HEK293T (cell line): ENCODE measurements at regions not wholly inside any gene's neighbourhood (a gene's known extent, or its start where the extent isn't known, plus 50 kb on each side); places are given as distances from the start of the nearest gene placed in this dataset.

Source experiments
- CTCF ChIA-PET: fragments of 350-600 bp; formaldehyde crosslinking; extraction: SDS; loops from one replicate; lab custom pipeline; 2021; ENCODE audit warnings: antibody characterized with exemption, inconsistent platforms; lab: Yijun Ruan, JAX
- POLR2A ChIA-PET: fragments of 350-600 bp; formaldehyde crosslinking; extraction: SDS; loops from one replicate; lab custom pipeline; 2020; ENCODE audit warnings: antibody characterized with exemption, inconsistent platforms; lab: Yijun Ruan, JAX
- DNase-seq: peaks from one replicate; pipeline ENCODE4 v3.0.0; 2012; ENCODE audit warnings: mixed read lengths; ENCODE audit errors: extremely low spot score
- ARNT ChIP-seq: fragments of 450-650 bp; IDR thresholded peaks from 2 replicates; pipeline ENCODE4 v1.6.1; 2017; ENCODE audit warnings: mild to moderate bottlenecking
- BHLHE40 ChIP-seq: fragments of 450-650 bp; IDR thresholded peaks from 2 replicates; pipeline ENCODE4 v1.6.1; 2016; ENCODE audit warnings: mild to moderate bottlenecking, moderate library complexity, borderline replicate concordance
- CTBP1 ChIP-seq: fragments of 450-650 bp; IDR thresholded peaks from 2 replicates; pipeline ENCODE4 v1.6.1; 2016; ENCODE audit warnings: borderline replicate concordance
- ELF4 ChIP-seq: fragments of 450-650 bp; IDR thresholded peaks from 2 replicates; pipeline ENCODE4 v1.6.1; 2017; ENCODE audit warnings: antibody characterized with exemption
- FOXA1 ChIP-seq: fragments of 450-650 bp; IDR thresholded peaks from 2 replicates; pipeline ENCODE4 v1.6.1; 2016; ENCODE audit warnings: mild to moderate bottlenecking
- FOXK2 ChIP-seq: fragments of 450-650 bp; IDR thresholded peaks from 2 replicates; pipeline ENCODE4 v1.6.1; 2016; ENCODE audit warnings: mild to moderate bottlenecking
- FOXM1 ChIP-seq: fragments of 450-650 bp; IDR thresholded peaks from 2 replicates; pipeline ENCODE4 v1.6.1; 2017; ENCODE audit warnings: mild to moderate bottlenecking, borderline replicate concordance
- HDGF ChIP-seq: fragments of 450-650 bp; IDR thresholded peaks from 2 replicates; pipeline ENCODE4 v1.6.1; 2017; ENCODE audit warnings: antibody characterized with exemption, borderline replicate concordance
- L3MBTL2 ChIP-seq: fragments of 450-650 bp; conservative IDR thresholded peaks from 2 replicates; pipeline ENCODE4 v1.6.1; 2016; ENCODE audit warnings: mild to moderate bottlenecking
- LEF1 ChIP-seq: fragments of 450-650 bp; IDR thresholded peaks from 2 replicates; pipeline ENCODE4 v1.6.1; 2017; ENCODE audit warnings: mild to moderate bottlenecking, borderline replicate concordance
- NFRKB ChIP-seq: fragments of 450-650 bp; IDR thresholded peaks from 2 replicates; pipeline ENCODE4 v1.6.1; 2016; ENCODE audit warnings: mild to moderate bottlenecking, moderate library complexity
- PKNOX1 ChIP-seq: fragments of 450-650 bp; IDR thresholded peaks from 2 replicates; pipeline ENCODE4 v1.6.1; 2016
- SP1 ChIP-seq: fragments of 450-650 bp; IDR thresholded peaks from 2 replicates; pipeline ENCODE4 v1.6.1; 2017
- SUZ12 ChIP-seq: fragments of 450-650 bp; IDR thresholded peaks from 2 replicates; pipeline ENCODE4 v1.6.1; 2016; ENCODE audit warnings: mild to moderate bottlenecking
- TARDBP ChIP-seq: fragments of 450-650 bp; IDR thresholded peaks from 2 replicates; pipeline ENCODE4 v1.6.1; 2016
- ZNF384 ChIP-seq: fragments of 450-650 bp; IDR thresholded peaks from 2 replicates; pipeline ENCODE4 v1.6.1; 2016

GRCh38 chr17:68775969-68776368 lies 174.8 kb upstream of the FAM20A start:
- TF ChIP-seq PKNOX1, result no peak
- no peak for TF ChIP-seq ARNT
- TF ChIP-seq CTBP1, result no peak
- no peak for TF ChIP-seq ELF4
- no peak for TF ChIP-seq L3MBTL2
- no peak for TF ChIP-seq HDGF
- no peak for TF ChIP-seq FOXM1
- TF ChIP-seq TARDBP, result no peak
- no peak for TF ChIP-seq FOXK2
- TF ChIP-seq LEF1, result no peak
- ChIA-PET POLR2A (no interaction called here), CTCF (interaction anchor here (0.7 to 1.6 kb wide), 4 partner anchors 32 to 463 kb away, joined by 3 to 6 read pairs (median 4); no protein-coding TSS in a partner anchor)
- DNase-seq, result no peak

- CTCF ChIA-PET, result interaction anchor here (0.7 to 1.6 kb wide), 3 partner anchors 33 to 464 kb away, joined by 3 to 6 read pairs (median 5); no protein-coding TSS in a partner anchor
- DNase-seq, result no peak
- TF ChIP-seq FOXA1, result no peak
- no peak for TF ChIP-seq PKNOX1
- no peak for TF ChIP-seq ARNT
- no peak for TF ChIP-seq NFRKB
- no peak for TF ChIP-seq ZNF384
- no peak for TF ChIP-seq FOXK2
- no peak for TF ChIP-seq LEF1
- no peak for TF ChIP-seq HDGF
- no peak for TF ChIP-seq ELF4
- no peak for TF ChIP-seq BHLHE40
- TF ChIP-seq L3MBTL2, result no peak
- TF ChIP-seq FOXM1, result no peak
- TF ChIP-seq TARDBP, result no peak
- TF ChIP-seq SP1, result no peak
- TF ChIP-seq CTBP1, result no peak
- POLR2A ChIA-PET, result no interaction called here
These were observed 174.2 kb upstream of the FAM20A start for GRCh38 chr17:68775318-68775717.

- POLR2A ChIA-PET, result no interaction called here
- DNase-seq, result peak; percentile 62
- CTCF ChIA-PET, result interaction anchor here (0.6 to 1.4 kb wide), 12 partner anchors 8 to 623 kb away, joined by 3 to 7 read pairs (median 4); partner anchors contain the start of gene ABCA8
- TF ChIP-seq PKNOX1 (peak; percentile 43; the same call in 1 of the 2 replicates), NFRKB (no peak)
These were observed 170.8 kb upstream of the FAM20A start for GRCh38 chr17:68771867-68772515.

- TF ChIP-seq SP1 (no peak), LEF1 (no peak), TARDBP (no peak), BHLHE40 (no peak), FOXA1 (no peak), NFRKB (no peak), FOXM1 (no peak)
- ChIA-PET CTCF (interaction anchor here (0.7 kb wide), 1 partner anchor 235 kb away, joined by 4 read pairs; no protein-coding TSS in a partner anchor), POLR2A (no interaction called here)
- DNase-seq, result no peak
These were observed 167.6 kb upstream of the FAM20A start for GRCh38 chr17:68768804-68769203.

GRCh38 chr17:68766640-68767039 lies 165.5 kb upstream of the FAM20A start:
- ChIA-PET CTCF (no interaction called here), POLR2A (no interaction called here)
- DNase-seq, result no peak
- TF ChIP-seq FOXA1 (no peak), SP1 (no peak), PKNOX1 (no peak), ARNT (no peak), FOXK2 (no peak), BHLHE40 (no peak), L3MBTL2 (no peak), TARDBP (no peak), CTBP1 (no peak), LEF1 (no peak), FOXM1 (no peak), HDGF (no peak), NFRKB (no peak), SUZ12 (no peak)

GRCh38 chr17:68763562-68763961 lies 162.4 kb upstream of the FAM20A start:
- POLR2A ChIA-PET, result no interaction called here
- no peak for DNase-seq
- CTCF ChIA-PET, result no interaction called here
- no peak for TF ChIP-seq TARDBP
- no peak for TF ChIP-seq SUZ12
- TF ChIP-seq ZNF384, result no peak
- no peak for TF ChIP-seq FOXM1
- TF ChIP-seq SP1, result no peak
- no peak for TF ChIP-seq PKNOX1
- TF ChIP-seq HDGF, result no peak
- TF ChIP-seq NFRKB, result no peak
- no peak for TF ChIP-seq LEF1
- TF ChIP-seq ELF4, result no peak
- no peak for TF ChIP-seq FOXA1
- no peak for TF ChIP-seq CTBP1
- no peak for TF ChIP-seq FOXK2
- TF ChIP-seq L3MBTL2, result no peak
- no peak for TF ChIP-seq BHLHE40
- TF ChIP-seq ARNT, result no peak
